C4-2B (cell line): ENCODE measurements at regions not wholly inside any gene's neighbourhood (a gene's known extent, or its start where the extent isn't known, plus 50 kb on each side); places are given as distances from the start of the nearest gene placed in this dataset.
A peak's percentile ranks its signal among the peaks of the same experiment; 100 is the strongest.

Source experiments
- H3K27ac ChIP-seq: fragments of 450-650 bp; 2 replicates; pipeline ENCODE4 v1.5.1; 2017
- ZFX ChIP-seq: fragments of 450-650 bp; IDR thresholded peaks from 2 replicates; pipeline ENCODE4 v1.6.1; 2017
- TF ChIP-seq, protein P1 (sequence below): fragments of 450-650 bp; conservative IDR thresholded peaks from 2 replicates; pipeline ENCODE4 v1.5.1; 2017; ENCODE audit warnings: mild to moderate bottlenecking

DNA sequence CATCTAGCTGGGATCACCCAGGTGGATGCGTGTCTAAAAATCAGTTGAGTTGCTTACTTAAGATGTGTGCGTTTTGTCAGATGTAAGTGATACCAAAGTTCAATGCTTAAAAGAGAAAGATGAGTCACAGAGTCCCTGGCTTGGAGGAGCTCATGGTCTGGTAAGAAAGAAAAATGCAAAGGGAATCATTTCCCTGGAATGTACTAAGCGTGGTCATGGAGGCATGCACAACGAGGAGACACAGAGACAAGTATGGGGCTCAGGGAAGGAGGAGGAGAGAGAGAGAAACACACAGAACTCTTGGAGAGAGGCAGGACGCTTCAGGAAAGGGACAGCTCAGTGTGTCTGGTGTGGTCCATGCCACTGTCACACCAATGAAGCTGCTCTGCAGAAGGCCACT lies 186.9 kb upstream of the GMDS start:
- H3K27ac ChIP-seq, result no peak overlapping the region
- TF ChIP-seq, protein P1, sequence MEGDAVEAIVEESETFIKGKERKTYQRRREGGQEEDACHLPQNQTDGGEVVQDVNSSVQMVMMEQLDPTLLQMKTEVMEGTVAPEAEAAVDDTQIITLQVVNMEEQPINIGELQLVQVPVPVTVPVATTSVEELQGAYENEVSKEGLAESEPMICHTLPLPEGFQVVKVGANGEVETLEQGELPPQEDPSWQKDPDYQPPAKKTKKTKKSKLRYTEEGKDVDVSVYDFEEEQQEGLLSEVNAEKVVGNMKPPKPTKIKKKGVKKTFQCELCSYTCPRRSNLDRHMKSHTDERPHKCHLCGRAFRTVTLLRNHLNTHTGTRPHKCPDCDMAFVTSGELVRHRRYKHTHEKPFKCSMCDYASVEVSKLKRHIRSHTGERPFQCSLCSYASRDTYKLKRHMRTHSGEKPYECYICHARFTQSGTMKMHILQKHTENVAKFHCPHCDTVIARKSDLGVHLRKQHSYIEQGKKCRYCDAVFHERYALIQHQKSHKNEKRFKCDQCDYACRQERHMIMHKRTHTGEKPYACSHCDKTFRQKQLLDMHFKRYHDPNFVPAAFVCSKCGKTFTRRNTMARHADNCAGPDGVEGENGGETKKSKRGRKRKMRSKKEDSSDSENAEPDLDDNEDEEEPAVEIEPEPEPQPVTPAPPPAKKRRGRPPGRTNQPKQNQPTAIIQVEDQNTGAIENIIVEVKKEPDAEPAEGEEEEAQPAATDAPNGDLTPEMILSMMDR, result no peak
- no peak for TF ChIP-seq ZFX

DNA sequence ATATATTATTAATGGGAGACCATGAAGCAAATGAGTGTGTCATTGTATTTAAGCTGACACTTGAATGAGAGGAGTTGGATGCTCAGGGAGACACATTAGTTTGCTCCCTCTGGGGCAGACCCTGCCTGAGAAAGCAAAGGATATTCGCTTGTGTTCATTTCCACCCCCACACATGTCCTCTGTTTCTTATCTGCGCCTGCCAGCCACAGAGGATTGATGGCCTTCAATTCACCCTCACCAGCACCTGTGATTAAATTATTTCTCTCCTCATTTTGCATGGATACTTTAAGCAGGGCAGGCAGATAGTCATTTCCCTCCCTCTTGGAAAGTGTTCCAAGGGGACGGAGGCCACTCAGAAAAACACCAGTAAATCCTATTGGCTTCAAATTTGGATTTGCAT lies 185.2 kb upstream of the GMDS start:
- peak; percentile 15; the same call in 1 of the 2 replicates for TF ChIP-seq ZFX
- TF ChIP-seq, protein P1, result no peak
- no peak overlapping the region for H3K27ac ChIP-seq

DNA sequence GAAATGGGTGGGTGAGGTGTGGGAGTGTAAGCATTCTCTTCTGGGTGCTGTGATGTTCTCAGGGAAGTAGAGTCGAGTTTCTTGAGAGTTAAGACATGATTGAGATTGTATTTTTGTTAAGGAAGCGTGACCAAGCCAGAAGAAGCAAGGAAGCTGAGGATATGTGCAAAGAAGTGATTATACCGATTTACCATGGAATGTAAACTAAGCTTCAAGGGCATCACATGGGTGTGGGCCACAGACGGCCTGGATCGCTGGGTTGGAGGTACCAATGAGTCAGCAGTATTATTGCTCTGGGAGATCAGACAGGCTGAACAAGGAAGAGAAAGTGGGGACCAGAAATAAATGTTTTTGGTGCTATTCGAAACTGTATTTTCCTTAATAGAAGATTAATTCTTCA lies 184.1 kb upstream of the GMDS start:
- H3K27ac ChIP-seq, result no peak overlapping the region
- TF ChIP-seq, protein P1, result no peak
- TF ChIP-seq ZFX, result no peak

DNA sequence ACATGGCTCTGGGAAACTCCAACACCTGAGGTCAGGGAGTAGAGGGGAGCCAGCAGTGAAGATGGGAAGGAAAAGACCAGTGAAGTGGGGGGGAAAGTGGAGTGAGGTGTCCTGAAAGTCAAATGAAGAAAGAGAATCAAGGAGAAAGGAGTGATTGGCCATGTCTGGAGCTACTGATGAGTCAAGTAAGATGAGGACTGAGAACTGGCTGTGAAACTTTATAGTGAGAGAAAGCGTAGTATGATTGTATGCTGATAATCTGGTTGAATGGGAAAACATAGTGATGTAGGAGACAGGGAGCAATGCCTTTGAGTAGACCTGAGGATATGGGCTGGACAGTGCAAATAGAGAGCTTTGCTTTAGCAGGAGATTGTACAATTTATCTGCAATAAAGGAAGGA lies 183.6 kb upstream of the GMDS start:
- TF ChIP-seq, protein P1, result no peak
- TF ChIP-seq ZFX, result no peak
- H3K27ac ChIP-seq, result no peak overlapping the region

DNA sequence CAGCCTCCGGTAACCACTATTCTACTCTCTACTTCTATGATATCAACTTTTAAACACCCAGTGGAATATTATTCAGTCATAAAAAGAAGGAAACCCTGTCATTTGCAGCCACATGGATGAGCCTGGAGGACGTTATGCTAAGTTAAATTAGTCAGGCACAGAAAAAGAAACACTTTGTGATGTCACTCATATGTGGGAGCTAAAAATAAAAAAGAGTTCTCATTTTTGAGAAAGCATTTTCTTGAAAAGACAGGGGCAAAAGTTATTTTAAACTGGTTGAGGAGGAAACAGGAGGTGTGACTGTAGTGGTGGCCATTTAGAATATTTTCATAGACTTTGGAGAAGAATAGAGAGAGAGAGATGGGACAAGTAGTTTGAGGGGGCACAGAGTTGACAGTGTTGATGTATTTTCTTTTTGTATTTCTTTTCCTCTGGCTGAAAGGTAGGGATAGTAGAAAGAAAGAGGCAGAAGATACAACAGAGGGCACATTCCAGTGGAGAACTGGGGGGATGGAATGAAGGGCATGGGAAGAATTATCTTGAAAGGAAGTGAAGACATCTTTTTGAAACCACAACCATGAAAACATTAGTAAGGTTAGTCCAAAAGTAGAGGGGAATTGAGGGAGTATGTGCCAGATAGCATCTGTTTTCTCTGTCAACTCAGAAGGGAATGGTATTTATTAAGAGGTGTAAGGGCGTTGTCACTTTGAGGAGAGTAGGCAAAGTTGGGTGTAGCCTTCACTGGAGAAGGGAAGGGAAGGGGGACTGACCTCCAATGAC lies 181.3 kb upstream of the GMDS start:
- TF ChIP-seq, protein P1, result no peak
- TF ChIP-seq ZFX, result no peak
- no peak overlapping the region for H3K27ac ChIP-seq

DNA sequence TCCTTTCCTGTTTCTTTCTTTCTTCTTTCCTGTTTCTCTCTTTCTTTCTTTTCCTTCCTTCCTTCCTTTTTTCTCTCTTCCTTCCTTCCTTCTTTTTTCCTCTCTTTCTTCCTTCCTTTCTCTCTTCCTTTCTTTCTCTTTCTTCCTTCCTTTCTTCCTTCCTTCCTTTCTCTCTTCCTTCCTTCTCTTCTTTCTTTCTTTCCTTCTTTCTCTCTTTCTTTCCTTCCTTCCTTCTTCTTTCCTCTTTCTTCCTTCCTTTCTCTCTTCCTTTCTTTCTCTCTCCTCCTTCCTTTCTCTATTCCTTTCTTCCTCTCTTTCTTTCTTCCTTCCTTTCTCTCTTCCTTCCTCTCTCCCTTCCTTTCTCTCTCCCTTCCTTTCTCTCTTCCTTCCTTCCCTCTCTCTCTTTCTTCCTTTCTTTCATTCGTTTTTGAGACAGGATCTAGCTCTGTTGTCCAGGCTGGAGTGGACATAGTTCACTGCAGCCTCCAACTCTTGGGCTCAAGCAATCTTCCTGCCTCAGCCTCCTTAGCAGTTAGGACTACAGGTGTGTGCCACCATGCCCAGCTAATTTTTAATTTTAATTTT lies 170.8 kb upstream of the GMDS start:
- H3K27ac ChIP-seq, result no peak overlapping the region
- TF ChIP-seq, protein P1, result no peak
- no peak for TF ChIP-seq ZFX

DNA sequence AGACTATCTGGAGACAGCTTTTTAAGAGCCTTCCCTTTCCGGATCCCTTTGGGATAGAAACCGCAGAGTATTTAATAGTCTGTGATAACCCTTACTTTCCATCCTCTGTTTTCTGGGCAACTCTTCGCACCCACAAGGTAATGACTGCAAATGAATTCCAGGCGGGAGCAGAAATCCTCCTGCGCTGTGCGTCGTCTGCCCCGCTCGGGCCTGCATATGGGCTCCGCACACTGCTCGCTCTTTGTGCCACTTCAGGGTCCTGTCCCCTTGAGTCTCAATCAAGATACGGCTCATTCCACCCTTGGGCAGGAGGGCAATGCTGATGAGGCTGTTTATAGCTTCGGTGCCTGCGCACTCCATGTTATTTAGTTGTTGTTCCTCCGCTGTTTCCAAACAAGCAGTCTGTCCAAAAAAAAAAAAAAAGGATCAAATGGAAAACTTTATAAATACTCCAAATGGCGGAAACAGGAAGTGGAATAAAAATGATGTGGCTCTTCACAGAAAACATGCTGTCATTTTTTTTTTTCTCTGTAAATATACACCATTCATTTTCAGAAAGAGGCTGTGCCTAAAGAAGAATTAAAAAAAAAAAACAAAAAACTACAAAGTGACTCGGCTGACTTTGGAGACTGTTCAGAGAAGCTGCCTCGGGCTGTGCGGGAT lies 169.6 kb upstream of the GMDS start:
- H3K27ac ChIP-seq, result no peak overlapping the region
- TF ChIP-seq ZFX, result no peak
- TF ChIP-seq, protein P1, result no peak
